Suprapubic skin (tissue), 4 donors: ENCODE measurements at regions not wholly inside any gene's neighbourhood (a gene's known extent, or its start where the extent isn't known, plus 50 kb on each side); places are given as distances from the start of the nearest gene placed in this dataset.

ENCODE experiments used
- DNase-seq, 2 donors: peaks; one replicate each; pipeline ENCODE4 v3.0.0-alpha.2; 2019; ENCODE audit warnings: low spot score in 2 of 2
- H3K27ac ChIP-seq: fragments of 200-600 bp; sonication (generic); one replicate; pipeline ENCODE4 v1.5.1; 2019
- H3K27me3 ChIP-seq: fragments of 200-600 bp; sonication (generic); one replicate; pipeline ENCODE4 v1.5.1; 2019
- H3K36me3 ChIP-seq: fragments of 200-600 bp; sonication (generic); one replicate; pipeline ENCODE4 v1.5.1; 2019
- H3K4me1 ChIP-seq: fragments of 200-600 bp; sonication (generic); one replicate; pipeline ENCODE4 v1.5.1; 2019
- H3K4me3 ChIP-seq: fragments of 200-600 bp; sonication (generic); one replicate; pipeline ENCODE4 v1.5.1; 2019; ENCODE audit warnings: mild to moderate bottlenecking
- H3K9me3 ChIP-seq: fragments of 200-600 bp; sonication (generic); one replicate; pipeline ENCODE4 v1.5.1; 2019
- EP300 ChIP-seq: sonication (generic); formaldehyde crosslinking; IDR thresholded peaks from one replicate; pipeline ENCODE4 v1.6.1; 2017; ENCODE audit warnings: antibody characterized with exemption
- POLR2A ChIP-seq, 2 donors: fragments of 450-650 bp; IDR thresholded peaks; one replicate each; pipeline ENCODE4 v1.6.1; 2017; ENCODE audit warnings: antibody characterized with exemption in 2 of 2, mild to moderate bottlenecking in 2 of 2, moderate library complexity in 2 of 2
- POLR2AphosphoS5 ChIP-seq, 3 donors: sonication (generic); formaldehyde crosslinking; IDR thresholded peaks; one replicate each; pipeline ENCODE4 v1.6.1; 2017; ENCODE audit warnings: antibody characterized with exemption in 3 of 3
- WGBS: methylation state at CpG from one replicate; pipeline ENCODE4 v1.1.5; 2018; 5-methylcytosine and 5-hydroxymethylcytosine counted together
- TF ChIP-seq, protein P1 (sequence below), 2 donors: fragments of 200-600 bp in 1 of 2; fragments of 450-650 bp in 1 of 2; sonication (generic) in 1 of 2; IDR thresholded peaks; one replicate each; pipeline ENCODE4 v1.5.1; 2016 to 2019; ENCODE audit warnings: antibody characterized with exemption in 2 of 2, mild to moderate bottlenecking in 1 of 2, moderate library complexity in 1 of 2

- 75% methylated on average over 3 of the region's 3 CpGs for WGBS
- Histone ChIP-seq H3K27me3 (no peaks in the 10 kb centered on the region), H3K4me1 (no peaks in the 10 kb centered on the region), H3K36me3 (no peaks in the 10 kb centered on the region), H3K27ac (no peak overlapping the region), H3K4me3 (no peak overlapping the region), H3K9me3 (no peaks in the 10 kb centered on the region)
- no peak for DNase-seq
- TF ChIP-seq POLR2A (IDR thresholded peaks at IDR 0.05): no peak
- no peak for TF ChIP-seq EP300
- TF ChIP-seq POLR2AphosphoS5 (IDR thresholded peaks at IDR 0.05): no peak
- TF ChIP-seq, protein P1, sequence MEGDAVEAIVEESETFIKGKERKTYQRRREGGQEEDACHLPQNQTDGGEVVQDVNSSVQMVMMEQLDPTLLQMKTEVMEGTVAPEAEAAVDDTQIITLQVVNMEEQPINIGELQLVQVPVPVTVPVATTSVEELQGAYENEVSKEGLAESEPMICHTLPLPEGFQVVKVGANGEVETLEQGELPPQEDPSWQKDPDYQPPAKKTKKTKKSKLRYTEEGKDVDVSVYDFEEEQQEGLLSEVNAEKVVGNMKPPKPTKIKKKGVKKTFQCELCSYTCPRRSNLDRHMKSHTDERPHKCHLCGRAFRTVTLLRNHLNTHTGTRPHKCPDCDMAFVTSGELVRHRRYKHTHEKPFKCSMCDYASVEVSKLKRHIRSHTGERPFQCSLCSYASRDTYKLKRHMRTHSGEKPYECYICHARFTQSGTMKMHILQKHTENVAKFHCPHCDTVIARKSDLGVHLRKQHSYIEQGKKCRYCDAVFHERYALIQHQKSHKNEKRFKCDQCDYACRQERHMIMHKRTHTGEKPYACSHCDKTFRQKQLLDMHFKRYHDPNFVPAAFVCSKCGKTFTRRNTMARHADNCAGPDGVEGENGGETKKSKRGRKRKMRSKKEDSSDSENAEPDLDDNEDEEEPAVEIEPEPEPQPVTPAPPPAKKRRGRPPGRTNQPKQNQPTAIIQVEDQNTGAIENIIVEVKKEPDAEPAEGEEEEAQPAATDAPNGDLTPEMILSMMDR (IDR thresholded peaks at IDR 0.05): no peak
Observed at GRCh38 chr10:125316436-125316835, 156.1 kb upstream of the CTBP2 start.

DNA sequence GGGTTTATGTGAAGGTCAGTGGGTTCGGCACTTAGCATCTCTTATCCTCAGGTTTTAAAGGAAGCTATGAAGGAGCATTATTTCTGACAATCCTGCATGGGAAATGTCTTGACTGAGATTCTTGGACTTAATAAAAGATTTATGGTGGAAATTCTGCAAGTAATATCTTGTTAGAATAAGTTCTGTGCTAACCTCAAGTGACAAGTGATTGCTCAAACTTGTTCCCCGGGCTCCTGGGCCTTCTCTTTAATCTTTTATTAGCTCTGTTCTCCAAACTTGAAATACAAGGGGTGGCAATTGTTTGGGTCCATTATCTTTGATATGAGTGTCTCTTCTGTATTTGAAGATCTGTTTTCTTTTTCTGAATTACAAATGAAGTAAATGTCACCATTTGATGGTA lies 140.6 kb upstream of the CTBP2 start:
- H3K9me3 ChIP-seq: no peaks in the 10 kb centered on the region
- DNase-seq: no peak
- H3K36me3 ChIP-seq: no peaks in the 10 kb centered on the region
- no peak overlapping the region for H3K27ac ChIP-seq
- TF ChIP-seq POLR2A (IDR thresholded peaks at IDR 0.05) (no peak), POLR2AphosphoS5 (IDR thresholded peaks at IDR 0.05) (no peak), EP300 (no peak)
- TF ChIP-seq, protein P1 (IDR thresholded peaks at IDR 0.05): no peak
- H3K27me3 ChIP-seq: peaks cover 4% of the 10 kb centered on the region
- WGBS: 57% methylated on average over 2 of the region's 2 CpGs
- H3K4me3 ChIP-seq: no peak overlapping the region
- H3K4me1 ChIP-seq: no peaks in the 10 kb centered on the region

DNA sequence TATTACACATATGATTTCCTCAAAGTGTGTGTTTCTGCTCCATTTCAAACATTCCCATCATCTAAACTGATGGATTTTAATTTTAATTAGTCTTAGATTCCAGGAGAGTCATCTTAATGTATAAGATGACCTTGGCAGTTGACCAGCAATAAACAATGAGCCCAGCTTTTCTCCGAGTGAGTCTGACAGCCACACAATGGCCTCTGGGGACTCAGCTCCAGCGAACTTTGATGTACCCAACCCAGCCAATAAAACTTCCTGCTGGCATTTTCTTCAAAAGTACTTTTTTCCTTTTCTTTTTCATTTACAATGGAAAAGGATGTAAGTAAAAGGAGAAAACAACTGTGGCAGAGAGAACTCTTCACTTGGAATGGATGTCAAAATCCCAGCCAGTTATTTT lies 139.1 kb upstream of the CTBP2 start:
- H3K27ac ChIP-seq: no peak overlapping the region
- TF ChIP-seq, protein P1 (IDR thresholded peaks at IDR 0.05): no peak
- no peak for TF ChIP-seq EP300
- TF ChIP-seq POLR2A (IDR thresholded peaks at IDR 0.05): no peak
- no peak for TF ChIP-seq POLR2AphosphoS5 (IDR thresholded peaks at IDR 0.05)
- H3K36me3 ChIP-seq: no peaks in the 10 kb centered on the region
- no peak overlapping the region for H3K4me3 ChIP-seq
- no peaks in the 10 kb centered on the region for H3K9me3 ChIP-seq
- WGBS: 14% methylated on average over 2 of the region's 2 CpGs
- H3K4me1 ChIP-seq: no peaks in the 10 kb centered on the region
- peaks cover 5% of the 10 kb centered on the region for H3K27me3 ChIP-seq
- DNase-seq: no peak

GRCh38 chr10:125296598-125296997 lies 136.2 kb upstream of the CTBP2 start:
- H3K4me3 ChIP-seq: no peak overlapping the region
- 66% methylated on average over 9 of the region's 9 CpGs for WGBS
- no peak for DNase-seq
- TF ChIP-seq POLR2A (IDR thresholded peaks at IDR 0.05): no peak
- no peak for TF ChIP-seq POLR2AphosphoS5 (IDR thresholded peaks at IDR 0.05)
- TF ChIP-seq, protein P1 (IDR thresholded peaks at IDR 0.05): no peak
- TF ChIP-seq EP300: no peak
- no peaks in the 10 kb centered on the region for H3K36me3 ChIP-seq
- peaks cover 5% of the 10 kb centered on the region for H3K27me3 ChIP-seq
- no peaks in the 10 kb centered on the region for H3K9me3 ChIP-seq
- no peaks in the 10 kb centered on the region for H3K4me1 ChIP-seq
- H3K27ac ChIP-seq: no peak overlapping the region

GRCh38 chr10:125294109-125294508 lies 133.7 kb upstream of the CTBP2 start:
- Histone ChIP-seq H3K36me3 (no peaks in the 10 kb centered on the region), H3K9me3 (no peaks in the 10 kb centered on the region), H3K4me3 (no peak overlapping the region), H3K27ac (no peak overlapping the region), H3K27me3 (peaks cover 5% of the 10 kb centered on the region), H3K4me1 (no peaks in the 10 kb centered on the region)
- WGBS: 74% methylated on average over 2 of the region's 2 CpGs
- TF ChIP-seq POLR2AphosphoS5 (IDR thresholded peaks at IDR 0.05) (no peak), EP300 (no peak), POLR2A (IDR thresholded peaks at IDR 0.05) (no peak)
- TF ChIP-seq, protein P1 (IDR thresholded peaks at IDR 0.05): no peak
- no peak for DNase-seq
